CD4-positive, alpha-beta T cell (primary cell): ENCODE measurements at regions not wholly inside any gene's neighbourhood (a gene's known extent, or its start where the extent isn't known, plus 50 kb on each side); places are given as distances from the start of the nearest gene placed in this dataset.

Experiments
- ATAC-seq: fragments of 200-7000 bp; cut with Tn5 transposase; one replicate; pipeline ENCODE4 v1.10.0; 2022; ENCODE audit warnings: mild to moderate bottlenecking; ENCODE audit not compliant: poor library complexity
- CTCF ChIA-PET: fragments of 350-600 bp; sonication (Branson Sonifier 250); formaldehyde crosslinking; loops from one replicate; lab custom pipeline; 2021; ENCODE audit warnings: antibody characterized with exemption, inconsistent platforms; lab: Charles Lee
- POLR2A ChIA-PET: fragments of 350-600 bp; sonication (Branson Sonifier 250); formaldehyde crosslinking; loops from one replicate; lab custom pipeline; 2021; ENCODE audit warnings: antibody characterized with exemption, inconsistent platforms; lab: Charles Lee
- DNase-seq, 14 experiments: peaks; one replicate each; pipeline ENCODE4 v3.0.0-alpha.2; 2013 to 2020; ENCODE audit warnings: mixed read lengths in 2 of 14
- H3K27ac ChIP-seq, 2 donors: one replicate each; pipeline versions ENCODE4 v1.5.1 to v1.7.0; 2013; ENCODE audit warnings: low read length in 2 of 2, low read depth in 1 of 2, mild to moderate bottlenecking in 1 of 2
- H3K27me3 ChIP-seq, 2 experiments: 1 replicate in 1 of 2; 2 replicates in 1 of 2; pipeline versions ENCODE4 v1.6.1 to v1.7.0; 2013; ENCODE audit warnings: low read length in 2 of 2, control low read depth in 1 of 2, mild to moderate bottlenecking in 1 of 2, moderate library complexity in 1 of 2; ENCODE audit not compliant: insufficient read depth in 2 of 2, control insufficient read depth in 1 of 2
- H3K36me3 ChIP-seq: one replicate; pipeline ENCODE4 v1.6.1; 2013; ENCODE audit warnings: low read length, control low read depth; ENCODE audit not compliant: insufficient read depth
- H3K4me1 ChIP-seq: one replicate; pipeline ENCODE4 v1.6.1; 2013; ENCODE audit warnings: low read length, control low read depth; ENCODE audit not compliant: insufficient read depth
- H3K4me3 ChIP-seq: one replicate; pipeline ENCODE4 v1.5.1; 2013; ENCODE audit warnings: mild to moderate bottlenecking, low read length, moderate library complexity
- H3K9me3 ChIP-seq, 2 experiments: 1 replicate in 1 of 2; 2 replicates in 1 of 2; pipeline versions ENCODE4 v1.6.1 to v1.7.0; 2013; ENCODE audit warnings: low read length in 2 of 2, mild to moderate bottlenecking in 2 of 2, control low read depth in 1 of 2, moderate library complexity in 1 of 2; ENCODE audit not compliant: control insufficient read depth in 1 of 2, insufficient read depth in 1 of 2
- H3K27ac Mint-ChIP-seq: one replicate; pipeline ENCODE4 v1.8.0; 2020; ENCODE audit warnings: mixed read lengths
- H3K27me3 Mint-ChIP-seq: one replicate; pipeline ENCODE4 v1.8.0; 2021; ENCODE audit warnings: mixed read lengths
- H3K36me3 Mint-ChIP-seq: one replicate; pipeline ENCODE4 v1.8.0; 2021; ENCODE audit warnings: low read depth, mixed read lengths
- H3K4me1 Mint-ChIP-seq: one replicate; pipeline ENCODE4 v1.8.0; 2021; ENCODE audit warnings: low read depth, mixed read lengths
- H3K4me3 Mint-ChIP-seq: one replicate; pipeline ENCODE4 v1.8.0; 2020; ENCODE audit warnings: mild to moderate bottlenecking, mixed read lengths
- H3K9me3 Mint-ChIP-seq: one replicate; pipeline ENCODE4 v1.8.0; 2020; ENCODE audit warnings: mixed read lengths
- CTCF ChIP-seq: fragments of 200-600 bp; IDR thresholded peaks from one replicate; pipeline ENCODE4 v1.8.0; 2022; ENCODE audit warnings: antibody characterized with exemption, mild to moderate bottlenecking
- intact Hi-C, 2 experiments: fragments of 100-400 bp; cut with DNase I in 1 of 2; cut with micrococcal nuclease in 1 of 2; formaldehyde crosslinking; loops; one replicate each; pipeline versions ENCODE4 v1.15.1 to v1.9.0; 2023 to 2025; cut with DNase I, micrococcal nuclease

GRCh38 chr11:91805293-91805692, 419.3 kb upstream of the FAT3 start:
- no peak for ATAC-seq
- TF ChIP-seq CTCF: no peak
- no peak for DNase-seq
- Mint-ChIP-seq H3K4me3 (no peak overlapping the region), H3K27ac (no peak overlapping the region), H3K36me3 (no peaks in the 10 kb centered on the region), H3K27me3 (no peaks in the 10 kb centered on the region), H3K9me3 (peaks cover 8% of the 10 kb centered on the region), H3K4me1 (no peaks in the 10 kb centered on the region)
- no peak overlapping the region for H3K27ac ChIP-seq
- intact Hi-C loops: no loop called here
- ChIA-PET CTCF (no interaction called here), POLR2A (no interaction called here)
- peaks cover 0 to 4% of the 10 kb centered on the region in 2 experiments for H3K9me3 ChIP-seq
- H3K27me3 ChIP-seq: no peaks in the 10 kb centered on the region
- H3K4me3 ChIP-seq: no peak overlapping the region
- no peaks in the 10 kb centered on the region for H3K36me3 ChIP-seq
- no peaks in the 10 kb centered on the region for H3K4me1 ChIP-seq

DNA sequence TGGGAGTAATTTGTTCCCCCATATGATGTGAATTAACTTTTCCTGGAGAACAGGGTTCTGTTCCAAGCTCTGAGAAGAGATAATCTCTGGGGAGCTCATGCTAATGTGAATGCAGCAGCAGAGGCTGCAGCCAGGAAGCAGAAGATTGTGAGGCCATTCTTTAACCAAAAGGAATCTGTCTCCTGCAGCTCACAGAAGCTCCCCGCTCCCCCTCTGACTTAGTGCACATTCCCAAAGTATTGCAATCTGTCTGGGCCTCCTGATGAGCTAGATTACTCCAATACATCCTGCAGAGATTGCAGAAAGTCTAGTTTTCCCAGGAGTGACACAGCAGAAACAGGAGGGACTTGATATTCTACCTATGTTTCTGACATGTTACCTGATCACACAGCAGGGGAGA, 420.6 kb upstream of the FAT3 start:
- Mint-ChIP-seq H3K4me3 (no peak overlapping the region), H3K4me1 (no peaks in the 10 kb centered on the region), H3K27ac (no peak overlapping the region), H3K36me3 (no peaks in the 10 kb centered on the region), H3K27me3 (no peaks in the 10 kb centered on the region), H3K9me3 (peaks cover 8% of the 10 kb centered on the region)
- H3K4me3 ChIP-seq: no peak overlapping the region
- intact Hi-C loops: no loop called here
- H3K9me3 ChIP-seq: peaks cover 0 to 11% of the 10 kb centered on the region in 2 experiments
- DNase-seq: no peak
- H3K4me1 ChIP-seq: no peaks in the 10 kb centered on the region
- POLR2A ChIA-PET: no interaction called here
- no peak for TF ChIP-seq CTCF
- H3K27ac ChIP-seq: no peak overlapping the region
- H3K27me3 ChIP-seq: no peaks in the 10 kb centered on the region
- CTCF ChIA-PET: interaction anchor here (0.7 kb wide), 1 partner anchor 81 kb away, joined by 3 read pairs; no protein-coding TSS in a partner anchor
- ATAC-seq: no peak
- H3K36me3 ChIP-seq: no peaks in the 10 kb centered on the region

DNA sequence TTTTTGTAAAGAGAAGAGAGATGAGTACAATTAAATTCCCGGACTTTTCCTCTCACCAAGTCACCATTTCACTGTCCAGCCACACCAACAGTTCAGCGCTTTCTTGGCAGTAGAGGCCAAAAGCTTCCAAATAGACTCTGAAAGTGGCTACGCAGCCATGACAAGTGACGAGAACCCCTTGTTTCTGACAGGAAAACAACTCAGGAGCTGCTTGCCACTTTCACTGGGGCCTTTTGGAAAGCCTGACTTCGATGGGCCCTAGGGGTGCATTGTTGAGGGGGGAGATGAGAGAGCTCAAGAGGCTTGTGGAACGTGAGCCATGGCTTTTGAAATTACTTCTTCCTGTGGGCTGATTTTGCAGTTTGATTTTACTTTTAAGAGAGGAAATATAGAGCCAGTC, 422.1 kb upstream of the FAT3 start:
- no peak overlapping the region for H3K27ac Mint-ChIP-seq
- Histone ChIP-seq H3K36me3 (no peaks in the 10 kb centered on the region), H3K9me3 (peaks cover 0 to 21% of the 10 kb centered on the region in 2 experiments), H3K4me1 (no peaks in the 10 kb centered on the region), H3K4me3 (no peak overlapping the region), H3K27ac (no peak overlapping the region), H3K27me3 (no peaks in the 10 kb centered on the region)
- no peak overlapping the region for H3K4me3 Mint-ChIP-seq
- ATAC-seq (no peak), DNase-seq (no peak)
- TF ChIP-seq CTCF: no peak
- intact Hi-C loops: no loop called here
- no peaks in the 10 kb centered on the region for H3K27me3 Mint-ChIP-seq
- POLR2A ChIA-PET: no interaction called here
- H3K9me3 Mint-ChIP-seq: peaks cover 3% of the 10 kb centered on the region
- H3K4me1 Mint-ChIP-seq: no peaks in the 10 kb centered on the region
- CTCF ChIA-PET: no interaction called here
- no peaks in the 10 kb centered on the region for H3K36me3 Mint-ChIP-seq
